ENCODE measurements at regions not wholly inside any gene's neighbourhood (a gene's known extent, or its start where the extent isn't known, plus 50 kb on each side); places are given as distances from the start of the nearest gene placed in this dataset.

GRCh38 chr1:5659606-5660005 lies 332.6 kb downstream of the NPHP4 start:
- DNase-seq (ENCODE audit: low spot score): no peak

DNA sequence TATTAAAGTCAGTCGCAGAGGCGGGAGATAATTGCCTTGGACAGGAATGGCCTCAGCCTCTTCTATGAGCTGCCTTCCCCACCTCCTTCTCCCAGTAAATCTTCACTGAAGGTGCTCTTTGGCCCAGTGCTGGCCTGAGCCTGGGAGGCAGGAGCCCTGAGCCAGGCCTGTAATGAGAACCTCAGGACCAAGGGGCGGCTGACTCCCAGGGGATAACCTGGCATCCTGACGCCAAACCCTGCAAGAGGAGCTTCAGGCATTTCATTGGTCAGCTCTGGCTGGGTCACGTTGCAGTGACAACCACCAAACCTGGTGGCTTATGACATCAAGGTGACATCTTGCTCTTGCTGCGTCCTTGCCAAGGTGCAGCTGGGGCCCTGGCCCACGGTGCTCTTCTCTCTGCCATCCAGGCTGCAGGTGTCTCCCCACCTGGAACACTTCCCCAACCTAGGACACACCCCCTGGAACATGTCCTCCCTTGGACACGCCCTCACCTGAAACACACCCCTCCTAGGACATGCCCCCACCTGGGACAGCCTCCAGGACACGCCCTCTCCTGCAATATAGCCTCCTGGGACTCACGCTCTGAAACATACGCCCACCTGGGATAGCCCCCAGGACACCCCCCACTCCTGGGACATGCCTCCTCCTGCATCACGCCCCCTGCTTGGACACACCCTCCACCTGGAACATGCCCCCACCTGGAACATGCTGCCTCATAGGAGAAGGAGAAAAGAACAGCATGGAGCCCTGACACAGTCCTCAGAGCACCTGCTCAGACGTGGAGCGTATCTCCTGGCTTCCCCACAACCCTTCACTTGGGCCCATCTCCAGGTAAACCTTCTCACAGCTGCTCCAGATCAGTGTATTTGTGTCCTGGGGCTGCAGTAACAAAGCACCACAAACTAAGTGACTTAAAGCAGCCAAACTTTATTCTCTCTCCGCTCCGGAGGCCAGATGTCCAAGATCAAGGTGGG lies 333.6 kb downstream of the NPHP4 start:
- DNase-seq (ENCODE audit: low spot score): no peak

GRCh38 chr1:5651964-5652821 lies 340.0 kb downstream of the NPHP4 start:
- DNase-seq (ENCODE audit: low spot score): no peak

GRCh38 chr1:5651473-5651872 lies 340.8 kb downstream of the NPHP4 start:
- no peak for DNase-seq (ENCODE audit: low spot score)

DNA sequence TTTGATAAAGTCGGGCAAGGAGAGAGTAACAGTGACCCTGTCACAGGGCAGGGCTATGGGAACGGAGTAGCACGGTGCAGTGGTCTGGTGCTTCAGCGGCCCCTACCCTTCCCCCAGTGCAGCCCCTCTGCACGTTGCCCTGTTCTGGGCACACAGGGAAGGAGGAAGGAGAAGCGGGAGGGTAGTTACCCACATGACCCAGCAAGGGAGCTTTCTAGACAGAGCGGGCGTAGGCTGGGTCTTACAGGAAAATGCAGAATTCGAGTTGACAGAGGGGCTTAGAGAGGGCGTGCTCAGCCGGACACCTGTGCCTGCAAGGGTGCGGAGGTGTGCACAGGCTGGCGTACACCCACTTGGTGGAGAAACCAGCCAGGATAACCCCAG lies 341.2 kb downstream of the NPHP4 start:
- no peak for DNase-seq (ENCODE audit: low spot score)

GRCh38 chr1:5650283-5651026 lies 341.8 kb downstream of the NPHP4 start:
- DNase-seq (ENCODE audit: low spot score): no peak

DNA sequence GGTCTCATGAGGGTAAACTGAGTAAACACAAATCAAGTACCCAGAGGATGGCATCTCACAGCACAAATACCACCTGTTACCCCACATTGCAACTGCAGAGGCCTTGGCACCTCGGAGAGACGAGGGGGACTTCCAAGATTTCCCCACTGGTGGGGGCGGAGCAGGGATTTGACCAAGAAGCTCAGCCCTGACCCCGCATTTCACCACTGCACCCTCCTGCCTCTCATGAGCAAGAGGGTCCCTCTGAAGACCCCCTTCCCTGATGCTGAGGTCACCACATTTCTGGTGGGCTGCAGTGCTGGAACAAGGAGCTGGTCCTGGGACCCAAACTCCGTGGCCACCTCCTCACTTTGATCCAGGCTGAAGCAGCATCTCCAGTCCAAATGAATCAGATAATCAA lies 342.4 kb downstream of the NPHP4 start:
- DNase-seq (ENCODE audit: low spot score): no peak

DNA sequence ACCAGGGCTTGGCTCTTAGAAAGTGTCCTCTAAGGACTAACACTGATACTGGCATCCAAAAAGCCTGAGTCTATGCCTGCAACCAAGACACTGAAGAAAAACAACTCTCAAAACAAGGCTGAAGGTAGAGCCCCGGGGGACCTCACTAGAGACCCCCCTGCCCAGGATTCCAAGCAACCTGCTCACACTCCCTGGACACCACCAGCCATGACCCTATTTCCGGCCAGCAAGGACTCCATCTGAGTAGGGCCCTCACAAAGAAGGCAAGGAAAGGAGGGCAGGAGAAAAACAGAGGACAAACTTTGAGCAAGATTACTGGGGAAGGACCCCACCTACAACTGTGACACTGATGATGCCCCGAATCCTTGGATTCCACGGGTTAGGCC lies 343.1 kb downstream of the NPHP4 start:
- DNase-seq (ENCODE audit: low spot score): no peak

DNA sequence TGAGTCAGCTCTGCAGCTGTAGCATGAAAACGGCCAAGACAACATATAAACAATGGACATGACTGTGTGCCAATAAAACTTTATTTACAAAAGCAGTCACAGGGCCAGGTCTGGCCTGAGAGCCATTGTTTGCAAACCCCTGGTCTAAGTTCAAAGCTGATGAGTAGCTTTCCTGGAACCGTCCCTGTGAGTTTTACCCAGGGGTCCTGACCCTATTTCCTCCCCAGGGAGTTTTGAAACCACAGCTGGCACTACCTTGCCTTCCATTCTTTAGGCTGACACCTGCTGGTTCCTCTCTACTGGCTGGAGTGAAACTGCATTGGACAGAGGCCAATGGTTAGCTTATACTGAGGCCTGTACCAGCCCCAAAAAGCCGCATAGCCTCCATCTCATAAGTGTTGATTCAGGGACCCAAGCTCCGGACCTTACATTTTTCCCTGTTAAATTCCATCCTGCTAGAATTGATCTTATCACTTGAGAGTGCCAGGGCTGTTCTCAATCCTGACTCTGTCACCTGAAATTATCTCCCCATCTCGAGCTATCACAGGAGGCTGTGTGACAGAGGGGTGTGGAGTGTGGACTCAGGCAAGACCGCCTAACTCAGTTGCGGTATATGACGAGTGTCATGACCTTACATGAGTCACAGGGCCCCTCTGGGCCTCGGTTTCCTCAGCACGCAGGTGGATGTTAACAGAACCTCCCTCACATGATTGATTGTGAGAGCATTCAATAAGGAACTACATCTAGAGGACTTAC lies 343.6 kb downstream of the NPHP4 start:
- DNase-seq (ENCODE audit: low spot score): peak; percentile 18

DNA sequence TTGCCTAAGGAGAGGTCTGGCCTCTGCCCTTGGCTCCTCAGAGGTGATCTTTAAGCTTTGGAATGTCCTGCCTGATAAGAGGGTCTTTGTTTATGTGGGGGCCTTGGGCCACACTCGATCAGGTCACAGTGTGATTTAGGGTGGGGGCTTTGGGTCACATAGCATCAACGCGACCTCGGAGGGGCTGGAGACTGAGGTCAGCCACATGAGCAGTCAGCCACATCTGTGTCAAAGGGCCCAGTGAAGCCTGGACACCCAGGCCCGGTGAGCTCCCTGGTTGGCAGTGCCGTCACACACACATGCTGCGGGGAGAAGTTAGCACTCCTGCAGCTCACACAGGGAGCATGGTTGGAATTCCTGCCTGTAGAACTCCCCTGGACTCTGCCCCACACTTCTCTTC lies 345.0 kb downstream of the NPHP4 start:
- DNase-seq (ENCODE audit: low spot score): no peak

DNA sequence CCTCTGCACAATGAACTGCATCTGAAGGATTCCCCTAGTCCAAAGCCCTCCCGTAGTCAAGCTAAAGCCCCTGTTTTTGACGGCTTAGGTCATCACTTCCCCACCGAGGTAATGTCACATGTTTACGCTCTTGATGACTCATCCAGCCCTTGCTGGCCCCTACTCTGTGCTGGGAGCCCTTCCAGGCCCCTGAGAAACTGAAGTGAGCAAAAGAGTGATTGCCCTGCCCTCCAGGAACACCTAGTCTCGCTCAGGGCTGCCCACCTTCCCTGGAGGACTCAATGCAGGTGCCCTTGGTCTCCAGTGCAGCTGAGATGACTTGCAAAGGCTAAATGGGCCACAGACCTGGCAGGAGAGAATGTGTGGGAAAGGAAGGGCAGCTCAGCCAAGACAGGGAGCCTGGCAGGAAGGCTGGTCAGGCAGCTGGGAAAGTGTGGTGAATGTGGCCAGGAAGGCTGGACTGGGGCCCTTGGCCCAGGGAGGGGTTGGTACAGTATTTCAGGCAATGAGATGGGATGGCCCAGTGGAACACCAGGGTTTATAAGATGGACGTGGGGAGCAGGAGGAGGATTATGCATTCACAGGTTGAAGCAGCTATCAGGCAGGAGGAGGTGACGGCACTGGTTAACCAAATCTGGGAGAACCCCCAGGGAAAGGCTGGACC lies 345.6 kb downstream of the NPHP4 start:
- no peak for DNase-seq (ENCODE audit: low spot score)

- no peak for DNase-seq (ENCODE audit: low spot score)
These were observed 346.3 kb downstream of the NPHP4 start for GRCh38 chr1:5645929-5646328.

DNA sequence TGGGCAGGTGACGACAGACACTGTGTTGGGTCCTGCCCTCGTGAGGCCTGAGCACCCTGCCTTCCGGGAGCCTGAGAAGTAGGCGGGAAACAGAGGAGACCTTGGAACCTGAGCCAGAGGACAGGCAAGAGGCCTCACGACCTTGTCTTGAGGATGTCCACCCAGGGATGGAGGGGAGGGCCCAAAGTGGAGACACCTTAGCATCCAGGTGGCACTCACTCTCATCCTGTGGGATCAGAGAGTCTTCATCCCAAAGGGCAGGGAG lies 347.2 kb downstream of the NPHP4 start:
- DNase-seq (ENCODE audit: low spot score): no peak

GRCh38 chr1:5644281-5645134 lies 347.7 kb downstream of the NPHP4 start:
- DNase-seq (ENCODE audit: low spot score): no peak

GRCh38 chr1:5643360-5644107 lies 348.7 kb downstream of the NPHP4 start:
- no peak for DNase-seq (ENCODE audit: low spot score)

- no peak for DNase-seq (ENCODE audit: low spot score)
These were observed 351.4 kb downstream of the NPHP4 start for GRCh38 chr1:5640845-5641244.

GRCh38 chr1:5639106-5639722 lies 353.0 kb downstream of the NPHP4 start:
- no peak for DNase-seq (ENCODE audit: low spot score)

GRCh38 chr1:5638582-5638981 lies 353.6 kb downstream of the NPHP4 start:
- no peak for DNase-seq (ENCODE audit: low spot score)

DNA sequence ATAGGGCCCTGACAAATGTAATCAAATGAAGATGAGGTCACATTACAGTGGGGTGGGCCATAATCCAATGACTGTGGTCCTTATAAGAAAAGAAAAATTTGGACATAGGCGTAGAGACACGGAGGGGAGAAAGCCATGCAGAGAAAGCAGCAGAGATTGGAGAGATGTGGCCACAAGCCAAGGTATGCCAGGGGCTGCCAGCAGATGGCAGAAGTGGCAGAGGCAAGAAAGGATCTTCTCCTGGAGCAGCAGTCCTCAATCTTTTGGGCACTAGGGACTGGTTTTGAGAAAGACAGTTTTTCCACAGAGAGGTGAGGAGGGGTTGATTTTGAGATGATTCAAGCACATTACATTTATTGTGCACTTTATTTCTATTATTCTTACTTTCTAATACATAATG lies 355.1 kb downstream of the NPHP4 start:
- peak; percentile 40 for DNase-seq (ENCODE audit: low spot score)
